ENCODE measurements at regions not wholly inside any gene's neighbourhood (a gene's known extent, or its start where the extent isn't known, plus 50 kb on each side); places are given as distances from the start of the nearest gene placed in this dataset.

GRCh38 chr5:168159425-168159824 lies 132.0 kb upstream of the WWC1 start:
- DNase-seq, result no peak

GRCh38 chr5:168162464-168162863 lies 129.0 kb upstream of the WWC1 start:
- DNase-seq, result no peak

- DNase-seq, result no peak
Measured at GRCh38 chr5:168163966-168164365, 127.5 kb upstream of the WWC1 start.

GRCh38 chr5:168165221-168165914 lies 126.1 kb upstream of the WWC1 start:
- DNase-seq, result no peak

GRCh38 chr5:168165977-168166376 lies 125.5 kb upstream of the WWC1 start:
- DNase-seq, result no peak

GRCh38 chr5:168167338-168167737 lies 124.1 kb upstream of the WWC1 start:
- DNase-seq, result no peak

GRCh38 chr5:168168978-168169698 lies 122.3 kb upstream of the WWC1 start:
- no peak for DNase-seq

- no peak for DNase-seq
Measured at GRCh38 chr5:168169791-168170190, 121.7 kb upstream of the WWC1 start.

- no peak for DNase-seq
Measured at GRCh38 chr5:168171901-168172759, 119.3 kb upstream of the WWC1 start.

- DNase-seq, result no peak
Measured at GRCh38 chr5:168172760-168173223, 118.7 kb upstream of the WWC1 start.

GRCh38 chr5:168174376-168174775 lies 117.1 kb upstream of the WWC1 start:
- DNase-seq, result no peak

- no peak for DNase-seq
Measured at GRCh38 chr5:168176251-168176650, 115.2 kb upstream of the WWC1 start.

GRCh38 chr5:168176941-168177340 lies 114.5 kb upstream of the WWC1 start:
- DNase-seq, result no peak

- DNase-seq, result no peak
Measured at GRCh38 chr5:168177831-168178450, 113.5 kb upstream of the WWC1 start.

GRCh38 chr5:168179192-168179593 lies 112.3 kb upstream of the WWC1 start:
- no peak for DNase-seq

- DNase-seq, result no peak
Measured at GRCh38 chr5:168182269-168182668, 109.2 kb upstream of the WWC1 start.

GRCh38 chr5:168184103-168184502 lies 107.3 kb upstream of the WWC1 start:
- no peak for DNase-seq

GRCh38 chr5:168186289-168187074 lies 105.0 kb upstream of the WWC1 start:
- DNase-seq, result no peak

- DNase-seq, result no peak
Measured at GRCh38 chr5:168187614-168188013, 103.8 kb upstream of the WWC1 start.

- DNase-seq, result no peak
Measured at GRCh38 chr5:168188182-168188581, 103.3 kb upstream of the WWC1 start.

GRCh38 chr5:168192120-168192519 lies 99.3 kb upstream of the WWC1 start:
- DNase-seq, result no peak
